ENCODE measurements at regions not wholly inside any gene's neighbourhood (a gene's known extent, or its start where the extent isn't known, plus 50 kb on each side); places are given as distances from the start of the nearest gene placed in this dataset.

- no peaks in the 10 kb centered on the region for H3K36me3 ChIP-seq
- H3K9me3 ChIP-seq (replicated peaks) = no peaks in the 10 kb centered on the region
- H3K27me3 ChIP-seq (replicated peaks) = no peaks in the 10 kb centered on the region
- no peak overlapping the region for H3K4me3 ChIP-seq
- DNase-seq (ENCODE audit: low read depth in 1 of 2, low spot score in 2 of 2) = peak; percentile 67 to 80
- peaks cover 50% of the 10 kb centered on the region for H3K4me1 ChIP-seq (replicated peaks)
- H3K27ac ChIP-seq = peak overlapping the region; percentile 88
Observed at GRCh38 chrX:39896951-39897740, 200.6 kb downstream of the BCOR start.

- no peak for DNase-seq (ENCODE audit: low read depth in 1 of 2, low spot score in 2 of 2)
- H3K9me3 ChIP-seq (replicated peaks) = no peaks in the 10 kb centered on the region
- H3K36me3 ChIP-seq = no peaks in the 10 kb centered on the region
- no peaks in the 10 kb centered on the region for H3K27me3 ChIP-seq (replicated peaks)
- H3K4me1 ChIP-seq (replicated peaks) = peaks cover 55% of the 10 kb centered on the region
- H3K4me3 ChIP-seq = no peak overlapping the region
- H3K27ac ChIP-seq = peak overlapping the region; percentile 88
Observed at GRCh38 chrX:39897741-39898097, 200.0 kb downstream of the BCOR start.

GRCh38 chrX:39898147-39898546 is 199.6 kb downstream of the BCOR start:
- H3K27me3 ChIP-seq (replicated peaks) = no peaks in the 10 kb centered on the region
- no peak overlapping the region for H3K4me3 ChIP-seq
- H3K27ac ChIP-seq = peak overlapping the region; percentile 88
- DNase-seq (ENCODE audit: low read depth in 1 of 2, low spot score in 2 of 2) = no peak
- no peaks in the 10 kb centered on the region for H3K36me3 ChIP-seq
- peaks cover 60% of the 10 kb centered on the region for H3K4me1 ChIP-seq (replicated peaks)
- H3K9me3 ChIP-seq (replicated peaks) = no peaks in the 10 kb centered on the region

GRCh38 chrX:39899059-39899458 is 198.7 kb downstream of the BCOR start:
- DNase-seq (ENCODE audit: low read depth in 1 of 2, low spot score in 2 of 2) = no peak
- no peaks in the 10 kb centered on the region for H3K9me3 ChIP-seq (replicated peaks)

GRCh38 chrX:39899856-39900776 is 197.6 kb downstream of the BCOR start:
- Histone ChIP-seq H3K27ac (no peak overlapping the region), H3K27me3 (replicated peaks) (no peaks in the 10 kb centered on the region), H3K4me1 (replicated peaks) (peaks cover 64% of the 10 kb centered on the region), H3K4me3 (no peak overlapping the region), H3K9me3 (replicated peaks) (no peaks in the 10 kb centered on the region), H3K36me3 (no peaks in the 10 kb centered on the region)
- no peak for DNase-seq (ENCODE audit: low read depth in 1 of 2, low spot score in 2 of 2)

More at GRCh38 chrX:39899059-39899458, 198.7 kb downstream of the BCOR start:
- H3K27ac ChIP-seq = no peak overlapping the region
- H3K4me3 ChIP-seq = no peak overlapping the region
- no peaks in the 10 kb centered on the region for H3K27me3 ChIP-seq (replicated peaks)
- H3K36me3 ChIP-seq = no peaks in the 10 kb centered on the region
- peaks cover 64% of the 10 kb centered on the region for H3K4me1 ChIP-seq (replicated peaks)

- peaks cover 63% of the 10 kb centered on the region for H3K4me1 ChIP-seq (replicated peaks)
- no peaks in the 10 kb centered on the region for H3K9me3 ChIP-seq (replicated peaks)
- H3K27ac ChIP-seq = no peak overlapping the region
- no peaks in the 10 kb centered on the region for H3K36me3 ChIP-seq
- no peaks in the 10 kb centered on the region for H3K27me3 ChIP-seq (replicated peaks)
- no peak overlapping the region for H3K4me3 ChIP-seq
- DNase-seq (ENCODE audit: low read depth in 1 of 2, low spot score in 2 of 2) = no peak
Observed at GRCh38 chrX:39900777-39901170, 197.0 kb downstream of the BCOR start.

GRCh38 chrX:39903343-39903742 is 194.4 kb downstream of the BCOR start:
- Histone ChIP-seq H3K9me3 (replicated peaks) (no peaks in the 10 kb centered on the region), H3K4me3 (no peak overlapping the region), H3K27me3 (replicated peaks) (no peaks in the 10 kb centered on the region), H3K4me1 (replicated peaks) (peaks cover 61% of the 10 kb centered on the region), H3K27ac (peak overlapping the region; percentile 95), H3K36me3 (no peaks in the 10 kb centered on the region)
- DNase-seq (ENCODE audit: low read depth in 1 of 2, low spot score in 2 of 2) = peak in 1 of 2 experiments; percentile 67

- peak in 1 of 2 experiments; percentile 48 for DNase-seq (ENCODE audit: low read depth in 1 of 2, low spot score in 2 of 2)
- H3K4me1 ChIP-seq (replicated peaks) = peaks cover 64% of the 10 kb centered on the region
- H3K27ac ChIP-seq = peak overlapping the region; percentile 95
Observed at GRCh38 chrX:39903937-39904336, 193.8 kb downstream of the BCOR start.

GRCh38 chrX:39904816-39905537 is 192.8 kb downstream of the BCOR start:
- H3K4me1 ChIP-seq (replicated peaks) = peaks cover 71% of the 10 kb centered on the region
- H3K27me3 ChIP-seq (replicated peaks) = no peaks in the 10 kb centered on the region
- no peaks in the 10 kb centered on the region for H3K9me3 ChIP-seq (replicated peaks)
- DNase-seq (ENCODE audit: low read depth in 1 of 2, low spot score in 2 of 2) = peak in 1 of 2 experiments; percentile 63
- H3K4me3 ChIP-seq = no peak overlapping the region
- no peaks in the 10 kb centered on the region for H3K36me3 ChIP-seq
- H3K27ac ChIP-seq = peak overlapping the region; percentile 95

More at GRCh38 chrX:39903937-39904336, 193.8 kb downstream of the BCOR start:
- Histone ChIP-seq H3K36me3 (no peaks in the 10 kb centered on the region), H3K27me3 (replicated peaks) (no peaks in the 10 kb centered on the region), H3K9me3 (replicated peaks) (no peaks in the 10 kb centered on the region), H3K4me3 (no peak overlapping the region)

GRCh38 chrX:39905538-39905891 is 192.2 kb downstream of the BCOR start:
- H3K27ac ChIP-seq = peak overlapping the region; percentile 95
- DNase-seq (ENCODE audit: low read depth in 1 of 2, low spot score in 2 of 2) = peak; percentile 77 to 88
- H3K27me3 ChIP-seq (replicated peaks) = no peaks in the 10 kb centered on the region

GRCh38 chrX:39905946-39906345 is 191.8 kb downstream of the BCOR start:
- DNase-seq (ENCODE audit: low read depth in 1 of 2, low spot score in 2 of 2) = no peak
- Histone ChIP-seq H3K27me3 (replicated peaks) (no peaks in the 10 kb centered on the region), H3K36me3 (no peaks in the 10 kb centered on the region), H3K4me3 (no peak overlapping the region), H3K4me1 (replicated peaks) (peaks cover 71% of the 10 kb centered on the region), H3K9me3 (replicated peaks) (no peaks in the 10 kb centered on the region), H3K27ac (peak overlapping the region; percentile 95)

More at GRCh38 chrX:39905538-39905891, 192.2 kb downstream of the BCOR start:
- H3K4me3 ChIP-seq = no peak overlapping the region
- H3K4me1 ChIP-seq (replicated peaks) = peaks cover 71% of the 10 kb centered on the region
- no peaks in the 10 kb centered on the region for H3K36me3 ChIP-seq
- H3K9me3 ChIP-seq (replicated peaks) = no peaks in the 10 kb centered on the region

- H3K4me1 ChIP-seq (replicated peaks) = peaks cover 61% of the 10 kb centered on the region
- peak overlapping the region; percentile 95 for H3K27ac ChIP-seq
- DNase-seq (ENCODE audit: low read depth in 1 of 2, low spot score in 2 of 2) = peak; percentile 95 to 96
Observed at GRCh38 chrX:39907964-39908661, 189.6 kb downstream of the BCOR start.

GRCh38 chrX:39909996-39910395 is 187.8 kb downstream of the BCOR start:
- H3K4me1 ChIP-seq (replicated peaks) = peaks cover 42% of the 10 kb centered on the region
- DNase-seq (ENCODE audit: low read depth in 1 of 2, low spot score in 2 of 2) = no peak
- H3K9me3 ChIP-seq (replicated peaks) = no peaks in the 10 kb centered on the region
- H3K4me3 ChIP-seq = no peak overlapping the region
- no peak overlapping the region for H3K27ac ChIP-seq
- H3K27me3 ChIP-seq (replicated peaks) = no peaks in the 10 kb centered on the region
- no peaks in the 10 kb centered on the region for H3K36me3 ChIP-seq

More at GRCh38 chrX:39907964-39908661, 189.6 kb downstream of the BCOR start:
- Histone ChIP-seq H3K27me3 (replicated peaks) (no peaks in the 10 kb centered on the region), H3K4me3 (peak overlapping the region; percentile 10), H3K36me3 (no peaks in the 10 kb centered on the region), H3K9me3 (replicated peaks) (no peaks in the 10 kb centered on the region)

All from SJSA1 (cell line).